ENCODE measurements at regions not wholly inside any gene's neighbourhood (a gene's known extent, or its start where the extent isn't known, plus 50 kb on each side); places are given as distances from the start of the nearest gene placed in this dataset.
"Not testable (repeated sequence)": the region's sequence is repeated elsewhere in the genome, so short reads cannot be mapped to it uniquely, and the experiment has no call there.

- DNase-seq = no peak
Observed at GRCh38 chr6:96276305-96276704, 245.3 kb upstream of the UFL1 start.

GRCh38 chr6:96276856-96277255 lies 244.8 kb upstream of the UFL1 start:
- DNase-seq = no peak

GRCh38 chr6:96279084-96279483 lies 242.5 kb upstream of the UFL1 start:
- no peak for DNase-seq

- no peak for DNase-seq
Observed at GRCh38 chr6:96286503-96286902, 235.1 kb upstream of the UFL1 start.

- no peak for DNase-seq
Observed at GRCh38 chr6:96299525-96299924, 222.1 kb upstream of the UFL1 start.

GRCh38 chr6:96301023-96301422 lies 220.6 kb upstream of the UFL1 start:
- DNase-seq = no peak

- no peak for DNase-seq
Observed at GRCh38 chr6:96301781-96302180, 219.8 kb upstream of the UFL1 start.

GRCh38 chr6:96302991-96303390 lies 218.6 kb upstream of the UFL1 start:
- DNase-seq = no peak

GRCh38 chr6:96304997-96305396 lies 216.6 kb upstream of the UFL1 start:
- DNase-seq = no peak

- DNase-seq = no peak
Observed at GRCh38 chr6:96330884-96331283, 190.7 kb upstream of the UFL1 start.

GRCh38 chr6:96340164-96340563 lies 181.4 kb upstream of the UFL1 start:
- DNase-seq = no peak

- no peak for DNase-seq
Observed at GRCh38 chr6:96345501-96345900, 176.1 kb upstream of the UFL1 start.

GRCh38 chr6:96381246-96381645 lies 140.4 kb upstream of the UFL1 start:
- no peak for DNase-seq

- peak; percentile 29 for DNase-seq
Observed at GRCh38 chr6:96391776-96392360, 129.7 kb upstream of the UFL1 start.

GRCh38 chr6:96394727-96395126 lies 126.9 kb upstream of the UFL1 start:
- DNase-seq = peak; percentile 16

- DNase-seq = no peak
Observed at GRCh38 chr6:96410467-96410866, 111.1 kb upstream of the UFL1 start.

GRCh38 chr6:96420294-96420693 lies 101.3 kb upstream of the UFL1 start:
- DNase-seq = no peak

- no peak for DNase-seq
Observed at GRCh38 chr6:96433950-96434349, 87.7 kb upstream of the UFL1 start.

GRCh38 chr6:96436398-96436797 lies 85.2 kb upstream of the UFL1 start:
- DNase-seq = no peak

GRCh38 chr6:96437228-96437627 lies 84.4 kb upstream of the UFL1 start:
- DNase-seq = not testable (repeated sequence)

GRCh38 chr6:96450082-96450769 lies 71.4 kb upstream of the UFL1 start:
- DNase-seq = peak; percentile 50

- DNase-seq = no peak
Observed at GRCh38 chr6:96450770-96451130, 70.9 kb upstream of the UFL1 start.

GRCh38 chr6:96458771-96459170 lies 62.8 kb upstream of the UFL1 start:
- DNase-seq = no peak

- no peak for DNase-seq
Observed at GRCh38 chr6:96460052-96460700, 61.4 kb upstream of the UFL1 start.
